Thyroid gland (tissue), 4 donors: ENCODE measurements at regions not wholly inside any gene's neighbourhood (a gene's known extent, or its start where the extent isn't known, plus 50 kb on each side); places are given as distances from the start of the nearest gene placed in this dataset.

Experiments used
- DNase-seq, 2 donors: peaks; one replicate each; pipeline ENCODE4 v3.0.0-alpha.2; 2019
- H3K27ac ChIP-seq, 3 donors: fragments of 200-600 bp; sonication (generic); 1 replicate in 2 of 3; 2 replicates in 1 of 3; pipeline ENCODE4 v1.5.1; 2016 to 2019; ENCODE audit warnings: mild to moderate bottlenecking in 1 of 3, moderate library complexity in 1 of 3
- H3K27me3 ChIP-seq: fragments of 200-600 bp; sonication (generic); one replicate; pipeline ENCODE4 v1.5.1; 2019
- H3K36me3 ChIP-seq, 2 donors: fragments of 200-600 bp; sonication (generic); one replicate each; pipeline ENCODE4 v1.5.1; 2016 to 2019
- H3K4me1 ChIP-seq, 2 donors: fragments of 200-600 bp; sonication (generic); one replicate each; pipeline ENCODE4 v1.5.1; 2017 to 2019
- H3K4me3 ChIP-seq, 3 donors: fragments of 200-600 bp; sonication (generic); replicated peaks in 1 of 3; 1 replicate in 2 of 3; 2 replicates in 1 of 3; pipeline ENCODE4 v1.5.1; 2016; ENCODE audit warnings: mild to moderate bottlenecking in 1 of 3
- H3K9me3 ChIP-seq: fragments of 200-600 bp; sonication (generic); one replicate; pipeline ENCODE4 v1.5.1; 2017
- POLR2A ChIP-seq, 2 donors: fragments of 450-650 bp; IDR thresholded peaks; one replicate each; pipeline ENCODE4 v1.6.1; 2017; ENCODE audit warnings: antibody characterized with exemption in 2 of 2, mild to moderate bottlenecking in 2 of 2, moderate library complexity in 1 of 2
- WGBS, 2 donors: methylation state at CpG; one replicate each; pipeline ENCODE4 v1.1.5; 2017; 5-methylcytosine and 5-hydroxymethylcytosine counted together
- intact Hi-C: fragments of 100-400 bp; cut with DNase I; formaldehyde crosslinking; loops from one replicate; pipeline ENCODE4 v1.15.1; 2023
- TF ChIP-seq, protein P1 (sequence below), 6 experiments: fragments of 200-600 bp in 3 of 6; fragments of 450-650 bp in 3 of 6; sonication (generic) in 3 of 6; IDR thresholded peaks; one replicate each; pipeline ENCODE4 v1.5.1; 2016 to 2019; ENCODE audit warnings: antibody characterized with exemption in 6 of 6, mild to moderate bottlenecking in 2 of 6, inconsistent platforms in 1 of 6, moderate library complexity in 1 of 6

DNA sequence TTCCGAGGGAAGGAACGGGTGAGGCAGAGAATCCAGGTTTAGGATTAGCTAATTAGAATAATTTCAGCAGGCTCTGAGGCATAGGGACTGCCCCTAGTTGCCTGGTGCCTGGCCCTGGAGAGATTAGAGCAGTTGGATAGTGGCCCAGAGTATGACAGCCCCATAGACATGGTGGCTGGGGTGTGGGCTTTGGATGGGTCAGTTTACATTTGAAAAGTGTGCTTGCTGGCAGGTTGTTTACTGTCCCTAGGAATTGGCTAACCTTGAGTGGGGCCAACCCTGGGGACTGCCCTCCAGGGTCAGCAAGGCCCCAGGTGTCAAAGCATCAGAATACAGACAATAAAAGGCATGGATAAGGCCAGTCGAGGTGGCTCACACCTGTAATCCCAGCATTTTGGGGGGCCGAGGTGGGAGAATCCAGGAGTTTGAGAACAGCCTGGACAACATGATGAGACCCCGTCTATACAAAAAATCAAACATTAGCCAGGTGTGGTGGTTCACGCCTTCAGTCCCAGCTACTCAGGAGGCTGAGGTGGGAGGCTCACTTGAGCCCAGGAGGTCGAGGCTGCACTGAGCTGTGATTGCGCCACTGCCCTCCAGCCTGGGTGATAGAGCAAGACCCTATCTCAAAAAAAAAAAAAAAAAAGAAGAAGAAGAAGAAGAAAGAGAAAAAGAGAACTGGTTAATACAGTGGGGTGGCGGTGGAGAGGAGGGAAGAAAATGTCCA, 182.3 kb upstream of the PWP1 start:
- 91 to 92% methylated on average over 9 of the region's 9 CpGs for WGBS, 2 donors
- Histone ChIP-seq H3K4me1 (no peaks in the 10 kb centered on the region), H3K27me3 (no peaks in the 10 kb centered on the region), H3K4me3 (no peak overlapping the region), H3K27ac (no peak overlapping the region), H3K36me3 (no peaks in the 10 kb centered on the region), H3K9me3 (no peaks in the 10 kb centered on the region)
- intact Hi-C loops = no loop called here
- no peak for DNase-seq
- no peak for TF ChIP-seq POLR2A (IDR thresholded peaks at IDR 0.05)
- TF ChIP-seq, protein P1, sequence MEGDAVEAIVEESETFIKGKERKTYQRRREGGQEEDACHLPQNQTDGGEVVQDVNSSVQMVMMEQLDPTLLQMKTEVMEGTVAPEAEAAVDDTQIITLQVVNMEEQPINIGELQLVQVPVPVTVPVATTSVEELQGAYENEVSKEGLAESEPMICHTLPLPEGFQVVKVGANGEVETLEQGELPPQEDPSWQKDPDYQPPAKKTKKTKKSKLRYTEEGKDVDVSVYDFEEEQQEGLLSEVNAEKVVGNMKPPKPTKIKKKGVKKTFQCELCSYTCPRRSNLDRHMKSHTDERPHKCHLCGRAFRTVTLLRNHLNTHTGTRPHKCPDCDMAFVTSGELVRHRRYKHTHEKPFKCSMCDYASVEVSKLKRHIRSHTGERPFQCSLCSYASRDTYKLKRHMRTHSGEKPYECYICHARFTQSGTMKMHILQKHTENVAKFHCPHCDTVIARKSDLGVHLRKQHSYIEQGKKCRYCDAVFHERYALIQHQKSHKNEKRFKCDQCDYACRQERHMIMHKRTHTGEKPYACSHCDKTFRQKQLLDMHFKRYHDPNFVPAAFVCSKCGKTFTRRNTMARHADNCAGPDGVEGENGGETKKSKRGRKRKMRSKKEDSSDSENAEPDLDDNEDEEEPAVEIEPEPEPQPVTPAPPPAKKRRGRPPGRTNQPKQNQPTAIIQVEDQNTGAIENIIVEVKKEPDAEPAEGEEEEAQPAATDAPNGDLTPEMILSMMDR (IDR thresholded peaks at IDR 0.05) = no peak

DNA sequence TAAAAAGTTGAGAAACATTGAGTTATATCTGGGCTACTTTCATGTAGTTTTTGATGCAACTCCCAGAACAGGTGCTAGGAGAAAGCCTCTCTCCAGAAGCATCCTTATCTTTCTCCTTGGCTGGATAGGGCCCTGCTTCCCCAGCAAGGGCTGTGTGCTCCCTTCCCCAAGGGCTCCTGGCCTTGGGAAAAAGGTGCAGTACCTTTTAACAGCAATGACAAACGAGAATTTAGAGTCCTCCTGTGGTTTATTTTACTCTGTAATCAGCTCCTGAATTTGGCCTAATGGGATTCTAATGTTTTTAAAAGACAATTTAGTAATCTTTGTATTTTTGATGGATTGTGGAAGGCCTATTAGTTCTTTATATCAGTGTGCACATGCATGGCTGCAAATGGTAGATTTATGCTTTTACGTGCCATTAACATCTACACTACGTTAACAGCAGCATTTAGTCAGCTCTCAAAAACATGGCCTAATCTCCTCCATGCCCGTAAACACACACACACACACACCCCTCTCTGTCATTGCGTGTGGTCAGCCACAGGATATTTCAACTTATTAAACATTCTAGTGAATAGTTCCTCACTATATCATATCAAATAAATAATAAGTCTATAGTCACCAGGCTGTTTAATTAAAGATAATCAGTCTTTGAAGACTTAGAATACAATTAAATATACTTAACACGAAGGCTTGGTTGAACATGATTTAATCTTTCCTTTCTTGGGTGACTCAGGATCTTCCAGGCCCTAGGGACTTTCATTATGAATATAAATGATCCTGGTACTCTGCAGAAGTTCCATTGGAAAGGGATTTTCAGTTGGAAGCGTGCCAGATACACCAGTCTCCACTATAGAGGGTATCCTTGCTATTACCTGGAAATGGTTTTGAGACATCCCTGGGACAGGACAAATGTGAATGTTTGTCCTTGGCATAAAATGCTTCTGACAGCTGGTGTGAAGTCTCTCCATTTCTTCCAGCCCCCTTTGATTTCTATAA, 181.4 kb upstream of the PWP1 start:
- DNase-seq = no peak
- TF ChIP-seq POLR2A (IDR thresholded peaks at IDR 0.05) = no peak
- TF ChIP-seq, protein P1 (IDR thresholded peaks at IDR 0.05) = no peak
- WGBS, 2 donors = 82 to 86% methylated on average over 7 of the region's 7 CpGs
- Histone ChIP-seq H3K27me3 (no peaks in the 10 kb centered on the region), H3K4me1 (peaks cover 0 to 4% of the 10 kb centered on the region in 2 donors), H3K27ac (no peak overlapping the region), H3K36me3 (no peaks in the 10 kb centered on the region), H3K9me3 (no peaks in the 10 kb centered on the region), H3K4me3 (no peak overlapping the region)
- intact Hi-C loops = no loop called here

DNA sequence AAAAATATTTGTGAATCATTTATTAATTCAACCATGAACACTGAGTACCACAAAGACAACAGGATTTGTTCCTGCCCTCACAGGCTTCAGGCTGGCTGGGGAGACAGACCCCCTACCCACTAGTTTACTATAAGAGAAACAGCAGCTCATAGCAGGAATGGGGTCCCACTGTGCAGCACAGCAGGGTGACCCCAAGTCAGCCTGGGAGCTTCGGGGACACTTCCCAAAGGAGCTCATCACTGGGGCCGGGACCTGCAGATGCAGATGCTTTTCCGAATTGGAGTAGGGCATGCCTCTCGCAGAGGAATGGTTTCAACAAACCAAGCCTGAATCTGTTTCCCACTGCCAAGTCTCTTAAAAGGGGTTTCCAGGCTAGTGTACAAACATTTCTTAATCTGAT, 176.2 kb upstream of the PWP1 start:
- H3K4me1 ChIP-seq = peaks cover 0 to 17% of the 10 kb centered on the region in 2 donors
- no peak for DNase-seq
- H3K27ac ChIP-seq = no peak overlapping the region
- intact Hi-C loops = no loop called here
- 64 to 82% methylated on average over 4 of the region's 4 CpGs for WGBS, 2 donors
- no peaks in the 10 kb centered on the region for H3K36me3 ChIP-seq
- no peaks in the 10 kb centered on the region for H3K9me3 ChIP-seq
- H3K27me3 ChIP-seq = no peaks in the 10 kb centered on the region
- TF ChIP-seq, protein P1 (IDR thresholded peaks at IDR 0.05) = no peak
- no peak for TF ChIP-seq POLR2A (IDR thresholded peaks at IDR 0.05)
- H3K4me3 ChIP-seq = no peak overlapping the region

DNA sequence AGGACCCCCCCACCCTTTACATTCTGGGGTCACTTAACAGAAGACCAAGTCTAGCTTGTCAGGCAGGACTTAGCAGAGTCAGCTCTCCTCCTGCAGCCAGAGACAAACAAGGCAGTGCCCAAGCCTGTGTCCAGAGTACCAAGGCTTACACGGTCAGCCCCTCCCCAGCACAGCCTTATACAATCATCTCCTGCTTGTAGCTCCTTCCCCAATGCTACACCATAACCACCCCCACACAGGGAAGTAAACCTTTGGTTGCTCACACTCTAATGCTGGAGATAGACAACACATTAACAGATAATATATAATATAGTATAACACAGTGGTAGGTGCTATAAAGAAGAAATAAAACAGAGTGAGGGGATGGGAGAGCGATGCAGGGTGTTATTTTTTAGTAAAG, 175.4 kb upstream of the PWP1 start:
- peaks cover 3 to 24% of the 10 kb centered on the region in 2 donors for H3K4me1 ChIP-seq
- TF ChIP-seq, protein P1 (IDR thresholded peaks at IDR 0.05) = no peak
- TF ChIP-seq POLR2A (IDR thresholded peaks at IDR 0.05) = no peak
- H3K27me3 ChIP-seq = no peaks in the 10 kb centered on the region
- H3K27ac ChIP-seq = peak overlapping the region in 1 of 3 donors; percentile 15
- H3K9me3 ChIP-seq = no peaks in the 10 kb centered on the region
- H3K4me3 ChIP-seq = no peak overlapping the region
- H3K36me3 ChIP-seq = no peaks in the 10 kb centered on the region
- intact Hi-C loops = no loop called here
- WGBS, 2 donors = 86 to 91% methylated on average over 2 of the region's 2 CpGs
- DNase-seq = no peak
